Gastroesophageal sphincter (tissue), 4 donors: ENCODE measurements at regions not wholly inside any gene's neighbourhood (a gene's known extent, or its start where the extent isn't known, plus 50 kb on each side); places are given as distances from the start of the nearest gene placed in this dataset.

Experiments
- ATAC-seq: fragments of 150-250 bp; one replicate; pipeline ENCODE4 v1.9.1; 2016; ENCODE audit warnings: mild to moderate bottlenecking, moderate library complexity
- H3K27ac ChIP-seq, 4 donors: fragments of 200-600 bp; sonication (generic) in 3 of 4; 1 replicate in 3 of 4; 2 replicates in 1 of 4; pipeline ENCODE4 v1.5.1; 2016 to 2019
- H3K27me3 ChIP-seq: fragments of 200-600 bp; sonication (generic); one replicate; pipeline ENCODE4 v1.5.1; 2019
- H3K36me3 ChIP-seq, 2 donors: fragments of 200-600 bp; sonication (generic); one replicate each; pipeline ENCODE4 v1.5.1; 2019; ENCODE audit warnings: control low read depth in 1 of 2
- H3K4me1 ChIP-seq, 3 donors: fragments of 200-600 bp; sonication (generic); 1 replicate in 2 of 3; 2 replicates in 1 of 3; pipeline ENCODE4 v1.5.1; 2016 to 2019; ENCODE audit warnings: control low read depth in 2 of 3
- H3K4me3 ChIP-seq, 2 donors: fragments of 200-600 bp; sonication (generic); one replicate each; pipeline ENCODE4 v1.5.1; 2019; ENCODE audit warnings: mild to moderate bottlenecking in 1 of 2, moderate library complexity in 1 of 2
- H3K9me3 ChIP-seq, 3 donors: fragments of 200-600 bp; sonication (generic); one replicate each; pipeline ENCODE4 v1.5.1; 2017 to 2019; ENCODE audit warnings: control low read depth in 2 of 3
- CTCF ChIP-seq, 4 experiments: fragments of 200-600 bp in 2 of 4; fragments of 450-650 bp in 2 of 4; sonication (generic) in 1 of 4; IDR thresholded peaks; one replicate each; pipeline ENCODE4 v1.5.1; 2017 to 2019; ENCODE audit warnings: antibody characterized with exemption in 4 of 4, mild to moderate bottlenecking in 2 of 4, moderate library complexity in 2 of 4
- EP300 ChIP-seq: sonication (generic); formaldehyde crosslinking; IDR thresholded peaks from one replicate; pipeline ENCODE4 v1.6.1; 2017; ENCODE audit warnings: antibody characterized with exemption, mild to moderate bottlenecking
- POLR2A ChIP-seq, 2 donors: fragments of 450-650 bp; IDR thresholded peaks; one replicate each; pipeline ENCODE4 v1.6.1; 2017; ENCODE audit warnings: antibody characterized with exemption in 2 of 2, mild to moderate bottlenecking in 2 of 2, moderate library complexity in 1 of 2
- POLR2AphosphoS5 ChIP-seq: sonication (generic); formaldehyde crosslinking; IDR thresholded peaks from one replicate; pipeline ENCODE4 v1.6.1; 2017; ENCODE audit warnings: antibody characterized with exemption
- WGBS, 2 donors: methylation state at CpG; one replicate each; pipeline ENCODE4 v1.1.5; 2018; ENCODE audit warnings: low coverage in 1 of 2; 5-methylcytosine and 5-hydroxymethylcytosine counted together

- ATAC-seq: no peak
- WGBS, 2 donors: 72 to 79% methylated on average over 5 of the region's 8 CpGs
These were observed 177.4 kb upstream of the FN1 start for GRCh38 chr2:215613280-215613679.

GRCh38 chr2:215612786-215613185 lies 176.9 kb upstream of the FN1 start:
- TF ChIP-seq POLR2A (IDR thresholded peaks at IDR 0.05) (no peak), EP300 (no peak), POLR2AphosphoS5 (no peak), CTCF (IDR thresholded peaks at IDR 0.05) (no peak)
- Histone ChIP-seq H3K9me3 (no peaks in the 10 kb centered on the region), H3K27me3 (no peaks in the 10 kb centered on the region), H3K4me1 (no peaks in the 10 kb centered on the region), H3K36me3 (no peaks in the 10 kb centered on the region), H3K4me3 (no peak overlapping the region), H3K27ac (no peak overlapping the region)
- WGBS, 2 donors: 75 to 100% methylated on average over 1 to 2 of the region's 2 CpGs
- ATAC-seq: no peak

More at GRCh38 chr2:215613280-215613679, 177.4 kb upstream of the FN1 start:
- Histone ChIP-seq H3K4me3 (no peak overlapping the region), H3K4me1 (no peaks in the 10 kb centered on the region), H3K36me3 (no peaks in the 10 kb centered on the region), H3K9me3 (no peaks in the 10 kb centered on the region), H3K27me3 (no peaks in the 10 kb centered on the region), H3K27ac (no peak overlapping the region)
- no peak for TF ChIP-seq CTCF (IDR thresholded peaks at IDR 0.05)
- no peak for TF ChIP-seq POLR2A (IDR thresholded peaks at IDR 0.05)
- no peak for TF ChIP-seq EP300
- TF ChIP-seq POLR2AphosphoS5: no peak

- 79 to 81% methylated on average over 5 to 7 of the region's 7 CpGs for WGBS, 2 donors
- no peak for ATAC-seq
- no peak for TF ChIP-seq POLR2AphosphoS5
- TF ChIP-seq POLR2A (IDR thresholded peaks at IDR 0.05): no peak
- no peak for TF ChIP-seq CTCF (IDR thresholded peaks at IDR 0.05)
- TF ChIP-seq EP300: no peak
These were observed 175.9 kb upstream of the FN1 start for GRCh38 chr2:215611609-215612386.

GRCh38 chr2:215609089-215610032 lies 173.5 kb upstream of the FN1 start:
- 88 to 90% methylated on average over 7 of the region's 8 CpGs for WGBS, 2 donors
- no peak for TF ChIP-seq EP300
- TF ChIP-seq POLR2AphosphoS5: no peak
- TF ChIP-seq POLR2A (IDR thresholded peaks at IDR 0.05): no peak
- TF ChIP-seq CTCF (IDR thresholded peaks at IDR 0.05): no peak

More at GRCh38 chr2:215611609-215612386, 175.9 kb upstream of the FN1 start:
- no peaks in the 10 kb centered on the region for H3K36me3 ChIP-seq
- H3K9me3 ChIP-seq: no peaks in the 10 kb centered on the region
- no peaks in the 10 kb centered on the region for H3K27me3 ChIP-seq
- no peak overlapping the region for H3K4me3 ChIP-seq
- H3K4me1 ChIP-seq: no peaks in the 10 kb centered on the region
- no peak overlapping the region for H3K27ac ChIP-seq

More at GRCh38 chr2:215609089-215610032, 173.5 kb upstream of the FN1 start:
- Histone ChIP-seq H3K27ac (no peak overlapping the region), H3K36me3 (no peaks in the 10 kb centered on the region), H3K4me1 (no peaks in the 10 kb centered on the region), H3K9me3 (no peaks in the 10 kb centered on the region), H3K27me3 (no peaks in the 10 kb centered on the region), H3K4me3 (no peak overlapping the region)
- peak; percentile 49 for ATAC-seq
